ENCODE measurements at regions not wholly inside any gene's neighbourhood (a gene's known extent, or its start where the extent isn't known, plus 50 kb on each side); places are given as distances from the start of the nearest gene placed in this dataset.

DNA sequence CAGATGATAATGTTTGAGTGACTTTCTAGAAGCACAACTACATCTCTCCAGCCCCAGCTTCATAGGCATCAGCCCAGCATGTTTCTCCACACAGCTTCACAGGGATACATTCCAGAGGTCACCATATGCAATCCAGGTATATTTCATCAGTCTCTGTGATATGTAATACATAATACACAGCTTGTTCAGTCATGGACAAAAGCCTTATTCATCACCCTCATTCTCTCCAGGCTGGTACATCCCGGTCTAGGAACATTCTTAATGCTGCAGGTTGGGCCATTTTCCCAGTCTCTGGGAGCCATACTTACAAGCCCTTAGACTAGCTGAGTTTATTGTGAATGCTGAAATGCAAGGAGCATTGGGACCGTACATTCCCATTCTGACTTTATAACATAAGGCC is 169.4 kb downstream of the TMEM200A start:
- H3K9me3 ChIP-seq (ENCODE audit: insufficient read depth, low read depth), result no peaks in the 10 kb centered on the region; the same call in 1 of the 2 replicates
- H3K4me1 ChIP-seq (replicated peaks; ENCODE audit: insufficient read depth), result no peaks in the 10 kb centered on the region
- POLR2A ChIA-PET (ENCODE audit: unreplicated experiment), result no interaction called here
- H3K4me3 ChIP-seq, result no peak overlapping the region
- no peaks in the 10 kb centered on the region for H3F3A ChIP-seq (ENCODE audit: insufficient read depth, low read depth)
- no peak for DNase-seq
- CTCF ChIA-PET, result no interaction called here
- intact Hi-C loops (cut with micrococcal nuclease; ENCODE audit: unreplicated experiment), result no loop called here
- TF ChIP-seq EZH2 (IDR thresholded peaks at IDR 0.05; ENCODE audit: low read depth), result no peak
- TF ChIP-seq, protein P1, sequence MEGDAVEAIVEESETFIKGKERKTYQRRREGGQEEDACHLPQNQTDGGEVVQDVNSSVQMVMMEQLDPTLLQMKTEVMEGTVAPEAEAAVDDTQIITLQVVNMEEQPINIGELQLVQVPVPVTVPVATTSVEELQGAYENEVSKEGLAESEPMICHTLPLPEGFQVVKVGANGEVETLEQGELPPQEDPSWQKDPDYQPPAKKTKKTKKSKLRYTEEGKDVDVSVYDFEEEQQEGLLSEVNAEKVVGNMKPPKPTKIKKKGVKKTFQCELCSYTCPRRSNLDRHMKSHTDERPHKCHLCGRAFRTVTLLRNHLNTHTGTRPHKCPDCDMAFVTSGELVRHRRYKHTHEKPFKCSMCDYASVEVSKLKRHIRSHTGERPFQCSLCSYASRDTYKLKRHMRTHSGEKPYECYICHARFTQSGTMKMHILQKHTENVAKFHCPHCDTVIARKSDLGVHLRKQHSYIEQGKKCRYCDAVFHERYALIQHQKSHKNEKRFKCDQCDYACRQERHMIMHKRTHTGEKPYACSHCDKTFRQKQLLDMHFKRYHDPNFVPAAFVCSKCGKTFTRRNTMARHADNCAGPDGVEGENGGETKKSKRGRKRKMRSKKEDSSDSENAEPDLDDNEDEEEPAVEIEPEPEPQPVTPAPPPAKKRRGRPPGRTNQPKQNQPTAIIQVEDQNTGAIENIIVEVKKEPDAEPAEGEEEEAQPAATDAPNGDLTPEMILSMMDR (conservative IDR thresholded peaks at IDR 0.05), result no peak
- H2AFZ ChIP-seq, result no peak overlapping the region
- H3K27ac ChIP-seq, result no peak overlapping the region
- H3K79me2 ChIP-seq (ENCODE audit: low read depth), result no peaks in the 10 kb centered on the region
- H4K20me1 ChIP-seq (ENCODE audit: insufficient read depth), result no peaks in the 10 kb centered on the region
- H3K36me3 ChIP-seq (ENCODE audit: low read depth), result no peaks in the 10 kb centered on the region
- no peaks in the 10 kb centered on the region for H3K9me2 ChIP-seq (ENCODE audit: insufficient read depth)
- no TSS peak for BruUV-seq (replicated peaks)
- no peaks in the 10 kb centered on the region for H3K27me3 ChIP-seq (ENCODE audit: insufficient read depth, low read depth)
- H3K4me2 ChIP-seq, result no peak overlapping the region

DNA sequence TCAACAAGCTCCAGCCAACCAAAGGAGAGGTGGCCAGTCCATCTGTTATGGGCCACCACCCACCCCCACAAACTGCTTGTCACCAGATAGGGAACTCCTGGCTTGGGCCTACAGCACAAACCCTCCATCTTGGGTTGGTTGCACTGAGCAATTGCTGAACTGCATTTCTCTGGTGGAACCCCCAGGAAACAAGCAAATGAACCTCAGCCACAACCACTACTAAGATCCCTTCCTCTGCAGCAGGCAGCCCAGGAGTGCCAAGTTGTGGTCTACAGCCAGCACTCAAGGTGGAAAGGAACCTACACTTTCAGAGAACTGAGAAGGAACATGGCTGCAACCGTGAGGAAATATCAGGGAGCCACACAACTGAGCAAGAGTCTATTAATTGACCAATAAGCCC is 171.6 kb downstream of the TMEM200A start:
- no peaks in the 10 kb centered on the region for H3K79me2 ChIP-seq (ENCODE audit: low read depth)
- no peak for DNase-seq
- H4K20me1 ChIP-seq (ENCODE audit: insufficient read depth), result no peaks in the 10 kb centered on the region
- no peaks in the 10 kb centered on the region for H3K27me3 ChIP-seq (ENCODE audit: insufficient read depth, low read depth)
- no TSS peak for BruUV-seq (replicated peaks)
- ChIA-PET POLR2A (ENCODE audit: unreplicated experiment) (no interaction called here), CTCF (no interaction called here)
- H3K4me1 ChIP-seq (replicated peaks; ENCODE audit: insufficient read depth), result no peaks in the 10 kb centered on the region
- intact Hi-C loops (cut with micrococcal nuclease; ENCODE audit: unreplicated experiment), result no loop called here
- TF ChIP-seq, protein P1 (conservative IDR thresholded peaks at IDR 0.05), result no peak
- no peak for TF ChIP-seq EZH2 (IDR thresholded peaks at IDR 0.05; ENCODE audit: low read depth)
- no peaks in the 10 kb centered on the region; the same call in 1 of the 2 replicates for H3K9me3 ChIP-seq (ENCODE audit: insufficient read depth, low read depth)
- no peaks in the 10 kb centered on the region for H3F3A ChIP-seq (ENCODE audit: insufficient read depth, low read depth)
- no peaks in the 10 kb centered on the region for H3K36me3 ChIP-seq (ENCODE audit: low read depth)
- H3K9me2 ChIP-seq (ENCODE audit: insufficient read depth), result no peaks in the 10 kb centered on the region
- H2AFZ ChIP-seq, result no peak overlapping the region
- H3K4me2 ChIP-seq, result no peak overlapping the region
- no peak overlapping the region for H3K4me3 ChIP-seq
- no peak overlapping the region for H3K27ac ChIP-seq

DNA sequence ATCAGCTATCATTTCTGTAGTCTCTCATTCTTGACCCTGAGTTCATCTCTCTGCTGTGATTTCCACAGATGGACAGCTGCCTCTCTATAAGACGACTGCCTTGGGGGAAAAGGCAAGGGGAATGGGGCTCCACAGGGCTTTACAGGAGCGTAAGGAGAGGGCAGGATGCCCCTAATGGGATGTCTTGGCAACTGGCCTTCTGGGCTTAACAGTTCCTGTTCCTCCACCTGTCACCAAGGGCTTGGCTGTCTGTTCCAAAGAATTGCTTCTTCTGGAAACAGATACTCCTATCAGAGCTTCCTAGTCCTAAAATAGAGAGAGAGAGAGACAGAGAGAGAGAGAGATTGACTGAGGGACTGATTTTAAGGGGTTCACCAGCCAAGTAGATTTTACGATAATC is 181.9 kb downstream of the TMEM200A start:
- Histone ChIP-seq H3K9me3 (ENCODE audit: insufficient read depth, low read depth) (no peaks in the 10 kb centered on the region), H3K27me3 (ENCODE audit: insufficient read depth, low read depth) (no peaks in the 10 kb centered on the region), H3K4me1 (replicated peaks; ENCODE audit: insufficient read depth) (no peaks in the 10 kb centered on the region), H3K9me2 (ENCODE audit: insufficient read depth) (no peaks in the 10 kb centered on the region), H3K4me2 (no peak overlapping the region), H3K36me3 (ENCODE audit: low read depth) (no peaks in the 10 kb centered on the region), H2AFZ (peak overlapping the region; percentile 22; the same call in 1 of the 2 replicates), H3K79me2 (ENCODE audit: low read depth) (no peaks in the 10 kb centered on the region), H3K4me3 (no peak overlapping the region), H3K27ac (no peak overlapping the region), H3F3A (ENCODE audit: insufficient read depth, low read depth) (no peaks in the 10 kb centered on the region), H4K20me1 (ENCODE audit: insufficient read depth) (no peaks in the 10 kb centered on the region)
- TF ChIP-seq, protein P1 (conservative IDR thresholded peaks at IDR 0.05), result no peak
- no peak for TF ChIP-seq EZH2 (IDR thresholded peaks at IDR 0.05; ENCODE audit: low read depth)
- ChIA-PET CTCF (no interaction called here), POLR2A (ENCODE audit: unreplicated experiment) (no interaction called here)
- no TSS peak for BruUV-seq (replicated peaks)
- intact Hi-C loops (cut with micrococcal nuclease; ENCODE audit: unreplicated experiment), result no loop called here
- no peak for DNase-seq

Measured in PC-9 (cell line).